ENCODE measurements at regions not wholly inside any gene's neighbourhood (a gene's known extent, or its start where the extent isn't known, plus 50 kb on each side); places are given as distances from the start of the nearest gene placed in this dataset.

DNA sequence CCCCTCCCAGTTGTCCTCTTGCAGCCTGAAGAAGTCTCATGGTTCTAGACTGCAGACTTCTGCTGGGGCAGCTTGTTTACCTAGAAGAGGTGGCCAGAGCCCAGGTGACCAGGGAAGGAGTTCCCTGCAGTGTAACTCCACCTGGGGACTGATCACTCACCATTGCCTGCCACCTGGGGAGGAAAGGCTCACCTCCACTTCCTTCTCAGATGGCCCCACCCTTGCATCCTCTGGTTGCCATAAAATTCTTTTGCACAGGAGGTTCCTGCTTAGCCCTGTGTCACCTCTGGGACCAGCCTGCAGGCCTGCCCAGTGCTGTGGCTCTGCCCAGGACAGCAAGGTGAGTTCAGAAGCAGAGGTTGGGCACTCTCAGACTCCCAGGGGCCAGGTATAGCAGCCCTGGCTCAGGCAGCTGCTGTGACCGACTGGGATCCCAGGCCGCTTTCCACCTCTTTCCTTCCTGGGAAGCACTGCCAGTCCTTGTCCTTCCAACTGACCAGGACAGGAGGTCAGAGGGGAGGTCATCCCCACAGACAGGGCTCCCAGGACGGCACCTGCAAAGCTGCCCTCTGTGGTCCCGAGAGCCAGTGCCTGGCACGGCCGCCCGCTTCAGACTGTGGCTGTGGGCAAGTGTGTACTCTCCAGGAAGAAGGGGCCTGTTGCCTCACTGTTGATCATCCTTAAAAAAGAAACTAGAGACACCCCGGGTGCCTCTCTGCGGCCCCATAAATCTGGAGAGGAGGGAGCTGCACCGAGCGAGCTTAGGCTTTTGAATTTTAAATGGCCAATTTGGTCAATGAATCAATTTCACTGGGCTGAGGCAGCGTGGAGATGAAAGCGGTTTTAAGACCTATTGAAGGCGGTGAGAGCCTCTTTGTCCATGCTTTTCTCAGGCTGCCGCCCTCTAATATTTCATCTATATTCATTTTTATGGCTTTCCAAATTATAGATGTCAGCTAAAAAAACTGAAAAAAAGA lies 79.5 kb upstream of the C14orf180 start:
- ATAC-seq (no peak), DNase-seq (ENCODE audit: low spot score) (no peak)
- ChIA-PET POLR2A (no interaction called here), CTCF (interaction anchor here (0.8 kb wide), 1 partner anchor 10 kb away, joined by 3 read pairs; no protein-coding TSS in a partner anchor)
- Mint-ChIP-seq H3K36me3 (peaks cover 12% of the 10 kb centered on the region), H3K9me3 (peaks cover 38% of the 10 kb centered on the region), H3K27ac (no peak overlapping the region), H3K4me1 (no peaks in the 10 kb centered on the region), H3K4me3 (no peak overlapping the region), H3K27me3 (ENCODE audit: low read depth) (peaks cover 3% of the 10 kb centered on the region)
- TF ChIP-seq ZBTB43 (CRISPR knock-in tag; IDR thresholded peaks at IDR 0.05): no peak
- TF ChIP-seq PREB (CRISPR knock-in tag; IDR thresholded peaks at IDR 0.05; ENCODE audit: borderline replicate concordance): no peak
- no peak for TF ChIP-seq E2F4 (CRISPR knock-in tag; IDR thresholded peaks at IDR 0.05; ENCODE audit: borderline replicate concordance, low read depth)
- no peak for TF ChIP-seq ZNF263 (CRISPR knock-in tag; IDR thresholded peaks at IDR 0.05; ENCODE audit: low read depth)
- TF ChIP-seq, protein P1, sequence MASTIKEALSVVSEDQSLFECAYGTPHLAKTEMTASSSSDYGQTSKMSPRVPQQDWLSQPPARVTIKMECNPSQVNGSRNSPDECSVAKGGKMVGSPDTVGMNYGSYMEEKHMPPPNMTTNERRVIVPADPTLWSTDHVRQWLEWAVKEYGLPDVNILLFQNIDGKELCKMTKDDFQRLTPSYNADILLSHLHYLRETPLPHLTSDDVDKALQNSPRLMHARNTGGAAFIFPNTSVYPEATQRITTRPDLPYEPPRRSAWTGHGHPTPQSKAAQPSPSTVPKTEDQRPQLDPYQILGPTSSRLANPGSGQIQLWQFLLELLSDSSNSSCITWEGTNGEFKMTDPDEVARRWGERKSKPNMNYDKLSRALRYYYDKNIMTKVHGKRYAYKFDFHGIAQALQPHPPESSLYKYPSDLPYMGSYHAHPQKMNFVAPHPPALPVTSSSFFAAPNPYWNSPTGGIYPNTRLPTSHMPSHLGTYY (CRISPR knock-in tag; IDR thresholded peaks at IDR 0.05): no peak
- no peak for TF ChIP-seq IRF1 (CRISPR knock-in tag; IDR thresholded peaks at IDR 0.05)
- TF ChIP-seq ZNF416 (CRISPR knock-in tag; IDR thresholded peaks at IDR 0.05): no peak
- no peak for TF ChIP-seq TCF7 (CRISPR knock-in tag; IDR thresholded peaks at IDR 0.05; ENCODE audit: low read depth)
- TF ChIP-seq ZNF138 (CRISPR knock-in tag; conservative IDR thresholded peaks at IDR 0.05): no peak
- TF ChIP-seq, protein P2, sequence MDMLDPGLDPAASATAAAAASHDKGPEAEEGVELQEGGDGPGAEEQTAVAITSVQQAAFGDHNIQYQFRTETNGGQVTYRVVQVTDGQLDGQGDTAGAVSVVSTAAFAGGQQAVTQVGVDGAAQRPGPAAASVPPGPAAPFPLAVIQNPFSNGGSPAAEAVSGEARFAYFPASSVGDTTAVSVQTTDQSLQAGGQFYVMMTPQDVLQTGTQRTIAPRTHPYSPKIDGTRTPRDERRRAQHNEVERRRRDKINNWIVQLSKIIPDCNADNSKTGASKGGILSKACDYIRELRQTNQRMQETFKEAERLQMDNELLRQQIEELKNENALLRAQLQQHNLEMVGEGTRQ (CRISPR knock-in tag; IDR thresholded peaks at IDR 0.05): no peak
- no peak for TF ChIP-seq SMAD4 (CRISPR knock-in tag; IDR thresholded peaks at IDR 0.05)
- no peak for TF ChIP-seq ZBTB21 (CRISPR knock-in tag; IDR thresholded peaks at IDR 0.05; ENCODE audit: borderline replicate concordance)
- TF ChIP-seq HMGA2 (CRISPR knock-in tag; IDR thresholded peaks at IDR 0.05): no peak

GRCh38 chr14:104502060-104502459 lies 77.5 kb upstream of the C14orf180 start:
- DNase-seq (ENCODE audit: low spot score): no peak
- H3K4me3 Mint-ChIP-seq: no peak overlapping the region
- H3K9me3 Mint-ChIP-seq: peaks cover 25% of the 10 kb centered on the region
- no peak overlapping the region for H3K27ac Mint-ChIP-seq
- ChIA-PET POLR2A (no interaction called here), CTCF (no interaction called here)
- peaks cover 12% of the 10 kb centered on the region for H3K36me3 Mint-ChIP-seq
- no peak for ATAC-seq
- no peaks in the 10 kb centered on the region; the same call in 1 of the 2 replicates for H3K27me3 Mint-ChIP-seq (ENCODE audit: low read depth)
- H3K4me1 Mint-ChIP-seq: peaks cover 2% of the 10 kb centered on the region
- TF ChIP-seq ZNF317 (CRISPR knock-in tag; IDR thresholded peaks at IDR 0.05; ENCODE audit: borderline replicate concordance, low read depth) (no peak), ZNF512 (CRISPR knock-in tag; IDR thresholded peaks at IDR 0.05; ENCODE audit: borderline replicate concordance) (no peak), ATF1 (CRISPR knock-in tag; IDR thresholded peaks at IDR 0.05) (no peak), ZNF138 (CRISPR knock-in tag; conservative IDR thresholded peaks at IDR 0.05) (no peak), SP1 (CRISPR knock-in tag; conservative IDR thresholded peaks at IDR 0.05) (no peak), ZNF121 (CRISPR knock-in tag; IDR thresholded peaks at IDR 0.05) (no peak), ZNF263 (CRISPR knock-in tag; IDR thresholded peaks at IDR 0.05; ENCODE audit: low read depth) (no peak), ZBTB43 (CRISPR knock-in tag; IDR thresholded peaks at IDR 0.05) (no peak), GTF2I (CRISPR knock-in tag; conservative IDR thresholded peaks at IDR 0.05) (no peak), FOXK1 (CRISPR knock-in tag; IDR thresholded peaks at IDR 0.05) (no peak), GABPB1 (CRISPR knock-in tag; IDR thresholded peaks at IDR 0.05) (no peak), E2F5 (CRISPR knock-in tag; IDR thresholded peaks at IDR 0.05) (no peak), NR3C1 (CRISPR knock-in tag; conservative IDR thresholded peaks at IDR 0.05; ENCODE audit: low read depth) (no peak)

Measured in WTC11 (cell line).